PFSK-1 (cell line): ENCODE measurements at regions not wholly inside any gene's neighbourhood (a gene's known extent, or its start where the extent isn't known, plus 50 kb on each side); places are given as distances from the start of the nearest gene placed in this dataset.

Source experiments
- FOXP2 ChIP-seq: optimal IDR thresholded peaks from 2 replicates; pipeline ENCODE3; 2011; ENCODE audit warnings: borderline replicate concordance, control low read depth, inconsistent platforms; ENCODE audit not compliant: insufficient read depth; ENCODE audit errors: extremely low read length, extremely low read depth
- POLR2AphosphoS5 ChIP-seq: IDR thresholded peaks from 2 replicates; pipeline ENCODE4 v1.6.1; 2012; ENCODE audit warnings: low read depth, mild to moderate bottlenecking, control low read depth, low read length, moderate library complexity
- REST ChIP-seq, 2 experiments: IDR thresholded peaks; 2 replicates each; pipeline versions ENCODE4 v1.6.1 to v1.8.0; 2011 to 2012; ENCODE audit warnings: low read depth in 2 of 2, low read length in 2 of 2, control low read depth in 1 of 2, inconsistent platforms in 1 of 2, mild to moderate bottlenecking in 1 of 2, moderate library complexity in 1 of 2; ENCODE audit not compliant: insufficient read depth in 1 of 2
- SIN3A ChIP-seq: IDR thresholded peaks from 2 replicates; pipeline ENCODE4 v1.6.1; 2012; ENCODE audit warnings: mild to moderate bottlenecking, low read length, moderate library complexity, borderline replicate concordance; ENCODE audit not compliant: insufficient read depth
- TAF1 ChIP-seq: IDR thresholded peaks from 2 replicates; pipeline ENCODE4 v1.6.1; 2012; ENCODE audit warnings: low read length, control low read depth, borderline replicate concordance; ENCODE audit not compliant: insufficient read depth

GRCh38 chr13:109867766-109868165, 81.4 kb upstream of the IRS2 start:
- no peak for TF ChIP-seq FOXP2
- no peak for TF ChIP-seq REST (IDR thresholded peaks at IDR 0.05; ENCODE audit: insufficient read depth in 1 of 2, low read depth in 2 of 2, low read length in 2 of 2)
- no peak for TF ChIP-seq SIN3A
- no peak for TF ChIP-seq TAF1
- TF ChIP-seq POLR2AphosphoS5: no peak

- TF ChIP-seq SIN3A (no peak), FOXP2 (no peak), TAF1 (no peak), POLR2AphosphoS5 (no peak), REST (IDR thresholded peaks at IDR 0.05; ENCODE audit: insufficient read depth in 1 of 2, low read depth in 2 of 2, low read length in 2 of 2) (no peak)
Measured at GRCh38 chr13:109862627-109863026, 76.2 kb upstream of the IRS2 start.

- TF ChIP-seq FOXP2 (no peak), TAF1 (no peak), REST (IDR thresholded peaks at IDR 0.05; ENCODE audit: insufficient read depth in 1 of 2, low read depth in 2 of 2, low read length in 2 of 2) (no peak), POLR2AphosphoS5 (no peak), SIN3A (no peak)
Measured at GRCh38 chr13:109859898-109860297, 73.5 kb upstream of the IRS2 start.

- TF ChIP-seq REST (IDR thresholded peaks at IDR 0.05; ENCODE audit: insufficient read depth in 1 of 2, low read depth in 2 of 2, low read length in 2 of 2) (no peak), SIN3A (no peak), POLR2AphosphoS5 (no peak), TAF1 (no peak), FOXP2 (no peak)
Measured at GRCh38 chr13:109859216-109859835, 72.9 kb upstream of the IRS2 start.

- TF ChIP-seq FOXP2: no peak
- TF ChIP-seq SIN3A: no peak
- no peak for TF ChIP-seq REST (IDR thresholded peaks at IDR 0.05; ENCODE audit: insufficient read depth in 1 of 2, low read depth in 2 of 2, low read length in 2 of 2)
- TF ChIP-seq POLR2AphosphoS5: no peak
- TF ChIP-seq TAF1: no peak
Measured at GRCh38 chr13:109858319-109858718, 71.9 kb upstream of the IRS2 start.
